ENCODE measurements at regions not wholly inside any gene's neighbourhood (a gene's known extent, or its start where the extent isn't known, plus 50 kb on each side); places are given as distances from the start of the nearest gene placed in this dataset.

- Histone ChIP-seq H2AK5ac (ENCODE audit: low read length) (no peak overlapping the region), H3K4me1 (ENCODE audit: control insufficient read depth in 1 of 2, insufficient read depth in 2 of 2, low read length in 2 of 2) (no peaks in the 10 kb centered on the region), H3K4ac (ENCODE audit: low read depth, low read length) (no peak overlapping the region), H4K91ac (ENCODE audit: low read depth, low read length) (no peak overlapping the region), H2BK5ac (ENCODE audit: low read depth, low read length, poor library complexity) (no peak overlapping the region), H2BK120ac (ENCODE audit: insufficient read depth, low read length, poor library complexity) (no peak overlapping the region), H4K12ac (ENCODE audit: low read depth, low read length) (no peak overlapping the region), H3K23ac (ENCODE audit: low read length) (no peak overlapping the region), H3K14ac (ENCODE audit: low read length) (no peak overlapping the region), H3K9ac (ENCODE audit: low read length) (no peak overlapping the region), H3K27ac (ENCODE audit: low read depth, low read length) (no peak overlapping the region), H3K4me2 (ENCODE audit: low read length) (no peak overlapping the region), H3K36me3 (ENCODE audit: control insufficient read depth in 1 of 2, insufficient read depth in 2 of 2, low read length in 2 of 2) (no peaks in the 10 kb centered on the region), H3K18ac (ENCODE audit: low read length) (no peak overlapping the region), H2AFZ (ENCODE audit: insufficient read depth, low read length, poor library complexity) (no peak overlapping the region), H3K9me3 (ENCODE audit: insufficient read depth, low read depth, low read length) (no peaks in the 10 kb centered on the region), H3K4me3 (ENCODE audit: low read depth, low read length) (no peak overlapping the region), H2BK12ac (ENCODE audit: low read length) (no peak overlapping the region), H3K27me3 (ENCODE audit: insufficient read depth, low read length) (no peaks in the 10 kb centered on the region), H3K79me2 (ENCODE audit: control insufficient read depth, insufficient read depth, low read length, poor library complexity) (no peaks in the 10 kb centered on the region), H4K8ac (ENCODE audit: low read depth, low read length) (no peak overlapping the region), H3K79me1 (ENCODE audit: low read length) (no peaks in the 10 kb centered on the region)
- no peak for DNase-seq
- no CpG with 5 or more reads among the region's 5 CpGs for WGBS (ENCODE audit: extremely low coverage, insufficient coverage, insufficient read length)
These were observed 171.6 kb upstream of the NR2F2 start for GRCh38 chr15:96158938-96159337.

GRCh38 chr15:96160269-96160668 is 170.2 kb upstream of the NR2F2 start:
- no peak overlapping the region for H2BK12ac ChIP-seq (ENCODE audit: low read length)
- no peak overlapping the region for H3K27ac ChIP-seq (ENCODE audit: low read depth, low read length)
- no peak overlapping the region for H2BK5ac ChIP-seq (ENCODE audit: low read depth, low read length, poor library complexity)
- H3K79me1 ChIP-seq (ENCODE audit: low read length), result no peaks in the 10 kb centered on the region
- H2BK120ac ChIP-seq (ENCODE audit: insufficient read depth, low read length, poor library complexity), result no peak overlapping the region
- no peak overlapping the region for H3K4ac ChIP-seq (ENCODE audit: low read depth, low read length)
- H3K4me3 ChIP-seq (ENCODE audit: low read depth, low read length), result no peak overlapping the region
- no peak overlapping the region for H3K4me2 ChIP-seq (ENCODE audit: low read length)
- no peak overlapping the region for H3K18ac ChIP-seq (ENCODE audit: low read length)
- H3K14ac ChIP-seq (ENCODE audit: low read length), result no peak overlapping the region
- H2AK5ac ChIP-seq (ENCODE audit: low read length), result no peak overlapping the region
- H4K91ac ChIP-seq (ENCODE audit: low read depth, low read length), result no peak overlapping the region
- no peaks in the 10 kb centered on the region for H3K4me1 ChIP-seq (ENCODE audit: control insufficient read depth in 1 of 2, insufficient read depth in 2 of 2, low read length in 2 of 2)
- H3K79me2 ChIP-seq (ENCODE audit: control insufficient read depth, insufficient read depth, low read length, poor library complexity), result no peaks in the 10 kb centered on the region
- H3K23ac ChIP-seq (ENCODE audit: low read length), result no peak overlapping the region
- 100% methylated on average over 1 of the region's 8 CpGs for WGBS (ENCODE audit: extremely low coverage, insufficient coverage, insufficient read length)
- no peaks in the 10 kb centered on the region for H3K36me3 ChIP-seq (ENCODE audit: control insufficient read depth in 1 of 2, insufficient read depth in 2 of 2, low read length in 2 of 2)
- no peak overlapping the region for H3K9ac ChIP-seq (ENCODE audit: low read length)
- no peaks in the 10 kb centered on the region for H3K27me3 ChIP-seq (ENCODE audit: insufficient read depth, low read length)
- H2AFZ ChIP-seq (ENCODE audit: insufficient read depth, low read length, poor library complexity), result no peak overlapping the region
- H4K8ac ChIP-seq (ENCODE audit: low read depth, low read length), result no peak overlapping the region
- H3K9me3 ChIP-seq (ENCODE audit: insufficient read depth, low read depth, low read length), result no peaks in the 10 kb centered on the region
- no peak for DNase-seq
- H4K12ac ChIP-seq (ENCODE audit: low read depth, low read length), result no peak overlapping the region

GRCh38 chr15:96160800-96161199 is 169.7 kb upstream of the NR2F2 start:
- H2BK5ac ChIP-seq (ENCODE audit: low read depth, low read length, poor library complexity), result no peak overlapping the region
- WGBS (ENCODE audit: extremely low coverage, insufficient coverage, insufficient read length), result no CpG with 5 or more reads among the region's 1 CpG

GRCh38 chr15:96162322-96162721 is 168.2 kb upstream of the NR2F2 start:
- H3K27me3 ChIP-seq (ENCODE audit: insufficient read depth, low read length), result no peaks in the 10 kb centered on the region
- no peak overlapping the region for H3K27ac ChIP-seq (ENCODE audit: low read depth, low read length)
- no peak overlapping the region for H3K9ac ChIP-seq (ENCODE audit: low read length)
- H3K36me3 ChIP-seq (ENCODE audit: control insufficient read depth in 1 of 2, insufficient read depth in 2 of 2, low read length in 2 of 2), result no peaks in the 10 kb centered on the region
- H3K79me2 ChIP-seq (ENCODE audit: control insufficient read depth, insufficient read depth, low read length, poor library complexity), result no peaks in the 10 kb centered on the region
- DNase-seq, result no peak
- H3K23ac ChIP-seq (ENCODE audit: low read length), result no peak overlapping the region
- H3K4me3 ChIP-seq (ENCODE audit: low read depth, low read length), result no peak overlapping the region
- H3K14ac ChIP-seq (ENCODE audit: low read length), result peak overlapping the region; percentile 8
- peak overlapping the region; percentile 33 for H2BK120ac ChIP-seq (ENCODE audit: insufficient read depth, low read length, poor library complexity)
- no peak overlapping the region for H4K8ac ChIP-seq (ENCODE audit: low read depth, low read length)
- H2AFZ ChIP-seq (ENCODE audit: insufficient read depth, low read length, poor library complexity), result no peak overlapping the region
- no CpG with 5 or more reads among the region's 2 CpGs for WGBS (ENCODE audit: extremely low coverage, insufficient coverage, insufficient read length)
- H2BK5ac ChIP-seq (ENCODE audit: low read depth, low read length, poor library complexity), result no peak overlapping the region
- H4K91ac ChIP-seq (ENCODE audit: low read depth, low read length), result no peak overlapping the region
- H3K4ac ChIP-seq (ENCODE audit: low read depth, low read length), result no peak overlapping the region
- no peak overlapping the region for H3K4me2 ChIP-seq (ENCODE audit: low read length)
- no peak overlapping the region for H4K12ac ChIP-seq (ENCODE audit: low read depth, low read length)
- no peaks in the 10 kb centered on the region for H3K4me1 ChIP-seq (ENCODE audit: control insufficient read depth in 1 of 2, insufficient read depth in 2 of 2, low read length in 2 of 2)
- H2AK5ac ChIP-seq (ENCODE audit: low read length), result peak overlapping the region; percentile 62
- peak overlapping the region; percentile 80 for H2BK12ac ChIP-seq (ENCODE audit: low read length)
- no peaks in the 10 kb centered on the region for H3K9me3 ChIP-seq (ENCODE audit: insufficient read depth, low read depth, low read length)
- H3K79me1 ChIP-seq (ENCODE audit: low read length), result no peaks in the 10 kb centered on the region
- H3K18ac ChIP-seq (ENCODE audit: low read length), result no peak overlapping the region

More at GRCh38 chr15:96160800-96161199, 169.7 kb upstream of the NR2F2 start:
- H3K79me2 ChIP-seq (ENCODE audit: control insufficient read depth, insufficient read depth, low read length, poor library complexity), result no peaks in the 10 kb centered on the region
- H4K12ac ChIP-seq (ENCODE audit: low read depth, low read length), result no peak overlapping the region
- no peaks in the 10 kb centered on the region for H3K9me3 ChIP-seq (ENCODE audit: insufficient read depth, low read depth, low read length)
- no peak overlapping the region for H2AFZ ChIP-seq (ENCODE audit: insufficient read depth, low read length, poor library complexity)
- H2AK5ac ChIP-seq (ENCODE audit: low read length), result no peak overlapping the region
- DNase-seq, result no peak
- H3K4me1 ChIP-seq (ENCODE audit: control insufficient read depth in 1 of 2, insufficient read depth in 2 of 2, low read length in 2 of 2), result no peaks in the 10 kb centered on the region
- H3K9ac ChIP-seq (ENCODE audit: low read length), result no peak overlapping the region
- H3K4me3 ChIP-seq (ENCODE audit: low read depth, low read length), result no peak overlapping the region
- no peaks in the 10 kb centered on the region for H3K27me3 ChIP-seq (ENCODE audit: insufficient read depth, low read length)
- H2BK120ac ChIP-seq (ENCODE audit: insufficient read depth, low read length, poor library complexity), result no peak overlapping the region
- H4K8ac ChIP-seq (ENCODE audit: low read depth, low read length), result no peak overlapping the region
- no peak overlapping the region for H4K91ac ChIP-seq (ENCODE audit: low read depth, low read length)
- no peaks in the 10 kb centered on the region for H3K36me3 ChIP-seq (ENCODE audit: control insufficient read depth in 1 of 2, insufficient read depth in 2 of 2, low read length in 2 of 2)
- H3K4ac ChIP-seq (ENCODE audit: low read depth, low read length), result no peak overlapping the region
- no peak overlapping the region for H3K27ac ChIP-seq (ENCODE audit: low read depth, low read length)
- no peak overlapping the region for H3K18ac ChIP-seq (ENCODE audit: low read length)
- H2BK12ac ChIP-seq (ENCODE audit: low read length), result no peak overlapping the region
- H3K14ac ChIP-seq (ENCODE audit: low read length), result no peak overlapping the region
- H3K23ac ChIP-seq (ENCODE audit: low read length), result no peak overlapping the region
- H3K79me1 ChIP-seq (ENCODE audit: low read length), result no peaks in the 10 kb centered on the region
- no peak overlapping the region for H3K4me2 ChIP-seq (ENCODE audit: low read length)

Measured in trophoblast cell (in vitro differentiated cells and primary cell).